HG03354 (cell line): ENCODE measurements at regions not wholly inside any gene's neighbourhood (a gene's known extent, or its start where the extent isn't known, plus 50 kb on each side); places are given as distances from the start of the nearest gene placed in this dataset.
A peak's percentile ranks its signal among the peaks of the same experiment; 100 is the strongest.

Source experiments
- ATAC-seq: cut with Tn5 transposase; IDR thresholded peaks from one replicate; pipeline ENCODE4 v1.9.1; 2021; ENCODE audit warnings: mild to moderate bottlenecking; ENCODE audit not compliant: unreplicated experiment, poor library complexity, severe bottlenecking

GRCh38 chr11:92830377-92831155, 138.9 kb upstream of the MTNR1B start:
- peak; percentile 81 for ATAC-seq

GRCh38 chr11:92834296-92835020, 135.0 kb upstream of the MTNR1B start:
- no peak for ATAC-seq

GRCh38 chr11:92837595-92837994, 131.9 kb upstream of the MTNR1B start:
- ATAC-seq, result no peak

- ATAC-seq, result no peak
These were observed 130.6 kb upstream of the MTNR1B start for GRCh38 chr11:92838759-92839310.

- ATAC-seq, result no peak
These were observed 130.0 kb upstream of the MTNR1B start for GRCh38 chr11:92839450-92839849.

- ATAC-seq, result no peak
These were observed 127.7 kb upstream of the MTNR1B start for GRCh38 chr11:92841719-92842118.

GRCh38 chr11:92843455-92843854, 126.0 kb upstream of the MTNR1B start:
- no peak for ATAC-seq

- ATAC-seq, result no peak
These were observed 125.3 kb upstream of the MTNR1B start for GRCh38 chr11:92844197-92844596.

GRCh38 chr11:92845390-92845789, 124.1 kb upstream of the MTNR1B start:
- no peak for ATAC-seq

GRCh38 chr11:92845805-92846204, 123.6 kb upstream of the MTNR1B start:
- ATAC-seq, result no peak

- no peak for ATAC-seq
These were observed 122.8 kb upstream of the MTNR1B start for GRCh38 chr11:92846491-92847125.

- ATAC-seq, result no peak
These were observed 120.9 kb upstream of the MTNR1B start for GRCh38 chr11:92848578-92848977.

- ATAC-seq, result no peak
These were observed 119.1 kb upstream of the MTNR1B start for GRCh38 chr11:92850296-92850826.

GRCh38 chr11:92852229-92852628, 117.2 kb upstream of the MTNR1B start:
- no peak for ATAC-seq

GRCh38 chr11:92852946-92853345, 116.5 kb upstream of the MTNR1B start:
- ATAC-seq, result no peak

- ATAC-seq, result no peak
These were observed 115.3 kb upstream of the MTNR1B start for GRCh38 chr11:92854162-92854561.

GRCh38 chr11:92854952-92855351, 114.5 kb upstream of the MTNR1B start:
- no peak for ATAC-seq

GRCh38 chr11:92855607-92856405, 113.6 kb upstream of the MTNR1B start:
- no peak for ATAC-seq

GRCh38 chr11:92857407-92857806, 112.0 kb upstream of the MTNR1B start:
- no peak for ATAC-seq
